ENCODE measurements at regions not wholly inside any gene's neighbourhood (a gene's known extent, or its start where the extent isn't known, plus 50 kb on each side); places are given as distances from the start of the nearest gene placed in this dataset.

- H3K27me3 ChIP-seq (ENCODE audit: low read length): no peaks in the 10 kb centered on the region
- no peak overlapping the region for H3K4me3 ChIP-seq (ENCODE audit: insufficient read depth, low read length, poor library complexity, severe bottlenecking)
- no peaks in the 10 kb centered on the region for H3K9me3 ChIP-seq (ENCODE audit: insufficient read depth, low read length)
- H3K4me2 ChIP-seq (ENCODE audit: low read depth, low read length, poor library complexity, severe bottlenecking): no peak overlapping the region
- H3K27ac ChIP-seq (ENCODE audit: low read depth, low read length): no peak overlapping the region
- TF ChIP-seq EZH2phosphoT487 (conservative IDR thresholded peaks at IDR 0.05; ENCODE audit: low read length): no peak
- TF ChIP-seq, protein P1, sequence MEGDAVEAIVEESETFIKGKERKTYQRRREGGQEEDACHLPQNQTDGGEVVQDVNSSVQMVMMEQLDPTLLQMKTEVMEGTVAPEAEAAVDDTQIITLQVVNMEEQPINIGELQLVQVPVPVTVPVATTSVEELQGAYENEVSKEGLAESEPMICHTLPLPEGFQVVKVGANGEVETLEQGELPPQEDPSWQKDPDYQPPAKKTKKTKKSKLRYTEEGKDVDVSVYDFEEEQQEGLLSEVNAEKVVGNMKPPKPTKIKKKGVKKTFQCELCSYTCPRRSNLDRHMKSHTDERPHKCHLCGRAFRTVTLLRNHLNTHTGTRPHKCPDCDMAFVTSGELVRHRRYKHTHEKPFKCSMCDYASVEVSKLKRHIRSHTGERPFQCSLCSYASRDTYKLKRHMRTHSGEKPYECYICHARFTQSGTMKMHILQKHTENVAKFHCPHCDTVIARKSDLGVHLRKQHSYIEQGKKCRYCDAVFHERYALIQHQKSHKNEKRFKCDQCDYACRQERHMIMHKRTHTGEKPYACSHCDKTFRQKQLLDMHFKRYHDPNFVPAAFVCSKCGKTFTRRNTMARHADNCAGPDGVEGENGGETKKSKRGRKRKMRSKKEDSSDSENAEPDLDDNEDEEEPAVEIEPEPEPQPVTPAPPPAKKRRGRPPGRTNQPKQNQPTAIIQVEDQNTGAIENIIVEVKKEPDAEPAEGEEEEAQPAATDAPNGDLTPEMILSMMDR (IDR thresholded peaks at IDR 0.05; ENCODE audit: insufficient read depth, low read length, poor library complexity, severe bottlenecking): no peak
- no peaks in the 10 kb centered on the region for H4K20me1 ChIP-seq (ENCODE audit: low read depth, low read length)
- H3K36me3 ChIP-seq (ENCODE audit: low read length): no peaks in the 10 kb centered on the region
- no peaks in the 10 kb centered on the region for H3K9me2 ChIP-seq (replicated peaks; ENCODE audit: insufficient read depth, low read length)
- H3F3A ChIP-seq (ENCODE audit: insufficient read depth): no peaks in the 10 kb centered on the region
- H2AFZ ChIP-seq (ENCODE audit: low read depth, low read length, severe bottlenecking): no peak overlapping the region
- no peak overlapping the region for H3K9ac ChIP-seq (ENCODE audit: low read length)
- no peaks in the 10 kb centered on the region for H3K79me2 ChIP-seq (ENCODE audit: insufficient read depth, low read length)
Measured at GRCh38 chr6:2439632-2440031, 194.2 kb upstream of the GMDS start.

- no peak overlapping the region for H2AFZ ChIP-seq (ENCODE audit: low read depth, low read length, severe bottlenecking)
- H3K9ac ChIP-seq (ENCODE audit: low read length): no peak overlapping the region
- no peaks in the 10 kb centered on the region for H4K20me1 ChIP-seq (ENCODE audit: low read depth, low read length)
- H3K9me3 ChIP-seq (ENCODE audit: insufficient read depth, low read length): no peaks in the 10 kb centered on the region
- no peaks in the 10 kb centered on the region for H3F3A ChIP-seq (ENCODE audit: insufficient read depth)
- no peak overlapping the region for H3K4me3 ChIP-seq (ENCODE audit: insufficient read depth, low read length, poor library complexity, severe bottlenecking)
- H3K9me2 ChIP-seq (replicated peaks; ENCODE audit: insufficient read depth, low read length): no peaks in the 10 kb centered on the region
- H3K36me3 ChIP-seq (ENCODE audit: low read length): no peaks in the 10 kb centered on the region
- H3K79me2 ChIP-seq (ENCODE audit: insufficient read depth, low read length): no peaks in the 10 kb centered on the region
- H3K27me3 ChIP-seq (ENCODE audit: low read length): no peaks in the 10 kb centered on the region
- H3K27ac ChIP-seq (ENCODE audit: low read depth, low read length): no peak overlapping the region
- no peak for TF ChIP-seq EZH2phosphoT487 (conservative IDR thresholded peaks at IDR 0.05; ENCODE audit: low read length)
- TF ChIP-seq, protein P1 (IDR thresholded peaks at IDR 0.05; ENCODE audit: insufficient read depth, low read length, poor library complexity, severe bottlenecking): no peak
- no peak overlapping the region for H3K4me2 ChIP-seq (ENCODE audit: low read depth, low read length, poor library complexity, severe bottlenecking)
Measured at GRCh38 chr6:2439082-2439481, 193.7 kb upstream of the GMDS start.

- Histone ChIP-seq H3K27ac (ENCODE audit: low read depth, low read length) (no peak overlapping the region), H3K9ac (ENCODE audit: low read length) (no peak overlapping the region), H3K4me3 (ENCODE audit: insufficient read depth, low read length, poor library complexity, severe bottlenecking) (no peak overlapping the region), H3K9me3 (ENCODE audit: insufficient read depth, low read length) (no peaks in the 10 kb centered on the region), H3F3A (ENCODE audit: insufficient read depth) (no peaks in the 10 kb centered on the region), H3K27me3 (ENCODE audit: low read length) (no peaks in the 10 kb centered on the region), H4K20me1 (ENCODE audit: low read depth, low read length) (no peaks in the 10 kb centered on the region), H3K36me3 (ENCODE audit: low read length) (no peaks in the 10 kb centered on the region), H3K79me2 (ENCODE audit: insufficient read depth, low read length) (no peaks in the 10 kb centered on the region), H3K9me2 (replicated peaks; ENCODE audit: insufficient read depth, low read length) (no peaks in the 10 kb centered on the region), H3K4me2 (ENCODE audit: low read depth, low read length, poor library complexity, severe bottlenecking) (no peak overlapping the region), H2AFZ (ENCODE audit: low read depth, low read length, severe bottlenecking) (no peak overlapping the region)
- TF ChIP-seq, protein P1 (IDR thresholded peaks at IDR 0.05; ENCODE audit: insufficient read depth, low read length, poor library complexity, severe bottlenecking): no peak
- no peak for TF ChIP-seq EZH2phosphoT487 (conservative IDR thresholded peaks at IDR 0.05; ENCODE audit: low read length)
Measured at GRCh38 chr6:2436410-2437154, 191.2 kb upstream of the GMDS start.

Data from SU-DHL-6 (cell line).